Neural cell (in vitro differentiated cells): ENCODE measurements at regions not wholly inside any gene's neighbourhood (a gene's known extent, or its start where the extent isn't known, plus 50 kb on each side); places are given as distances from the start of the nearest gene placed in this dataset.

Experiments
- CTCF ChIP-seq: fragments of 450-650 bp; IDR thresholded peaks from 2 replicates; pipeline ENCODE4 v1.5.1; 2014; ENCODE audit warnings: antibody characterized with exemption, mild to moderate bottlenecking, moderate library complexity; ENCODE audit not compliant: poor library complexity, severe bottlenecking
- EP300 ChIP-seq: fragments of 450-650 bp; conservative IDR thresholded peaks from 2 replicates; pipeline ENCODE4 v1.6.1; 2014; ENCODE audit warnings: antibody characterized with exemption, mild to moderate bottlenecking, moderate library complexity; ENCODE audit not compliant: poor library complexity, severe bottlenecking
- REST ChIP-seq: IDR thresholded peaks from 2 replicates; pipeline ENCODE4 v1.6.1; 2012; ENCODE audit warnings: borderline replicate concordance

- TF ChIP-seq REST = no peak
- TF ChIP-seq CTCF = no peak
- TF ChIP-seq EP300 = no peak
These were observed 320.3 kb downstream of the ACTL7B start for GRCh38 chr9:108535526-108535925.
